ENCODE measurements at regions not wholly inside any gene's neighbourhood (a gene's known extent, or its start where the extent isn't known, plus 50 kb on each side); places are given as distances from the start of the nearest gene placed in this dataset.

GRCh38 chr10:62453274-62453673, 79.1 kb downstream of the ZNF365 start:
- Histone ChIP-seq H2AFZ (ENCODE audit: low read depth, low read length) (no peak overlapping the region), H3K4me3 (ENCODE audit: low read length) (no peak overlapping the region), H3K9me3 (ENCODE audit: low read length) (no peaks in the 10 kb centered on the region), H3K36me3 (ENCODE audit: insufficient read depth, low read length) (no peaks in the 10 kb centered on the region), H3K27me3 (ENCODE audit: insufficient read depth, low read length) (no peaks in the 10 kb centered on the region), H3K4me1 (ENCODE audit: insufficient read depth, low read length) (no peaks in the 10 kb centered on the region)

DNA sequence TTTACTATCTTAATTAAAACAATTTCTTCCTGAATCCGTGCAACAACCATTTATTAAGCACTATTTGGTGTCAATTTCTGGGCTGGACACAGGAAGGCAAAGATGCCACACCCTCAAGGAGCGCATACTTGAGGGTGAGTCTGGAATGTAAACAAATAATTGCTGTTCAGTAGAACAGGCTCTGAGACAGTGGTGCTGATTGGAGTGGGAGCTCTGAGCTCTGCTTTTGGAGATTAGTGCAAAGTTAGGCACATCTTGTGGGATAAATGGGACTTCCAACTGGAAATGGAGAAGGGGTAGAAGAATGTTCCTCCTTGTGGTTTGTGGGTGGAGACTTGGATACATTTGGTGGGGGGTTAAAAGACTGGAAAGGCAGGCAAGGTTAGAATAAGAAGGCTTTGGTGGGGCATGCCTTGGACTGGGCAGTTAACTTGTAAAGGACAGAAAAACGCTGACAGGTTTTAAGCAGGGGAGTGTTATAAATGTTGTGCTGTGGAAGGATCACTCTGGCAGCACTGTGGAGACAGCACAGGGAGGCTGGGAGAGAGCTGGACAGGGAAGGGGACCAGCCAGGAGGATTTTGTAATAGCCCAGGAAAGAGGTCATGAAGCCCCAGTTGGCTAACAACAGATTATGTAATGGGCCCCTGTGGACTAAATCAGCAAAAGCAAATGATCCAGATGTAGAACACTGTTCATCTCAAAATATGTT, 80.7 kb downstream of the ZNF365 start:
- no peaks in the 10 kb centered on the region for H3K9me3 ChIP-seq (ENCODE audit: low read length)
- no peak overlapping the region for H3K4me3 ChIP-seq (ENCODE audit: low read length)
- no peaks in the 10 kb centered on the region for H3K4me1 ChIP-seq (ENCODE audit: insufficient read depth, low read length)
- H3K27me3 ChIP-seq (ENCODE audit: insufficient read depth, low read length): no peaks in the 10 kb centered on the region
- H3K36me3 ChIP-seq (ENCODE audit: insufficient read depth, low read length): no peaks in the 10 kb centered on the region
- H2AFZ ChIP-seq (ENCODE audit: low read depth, low read length): no peak overlapping the region

DNA sequence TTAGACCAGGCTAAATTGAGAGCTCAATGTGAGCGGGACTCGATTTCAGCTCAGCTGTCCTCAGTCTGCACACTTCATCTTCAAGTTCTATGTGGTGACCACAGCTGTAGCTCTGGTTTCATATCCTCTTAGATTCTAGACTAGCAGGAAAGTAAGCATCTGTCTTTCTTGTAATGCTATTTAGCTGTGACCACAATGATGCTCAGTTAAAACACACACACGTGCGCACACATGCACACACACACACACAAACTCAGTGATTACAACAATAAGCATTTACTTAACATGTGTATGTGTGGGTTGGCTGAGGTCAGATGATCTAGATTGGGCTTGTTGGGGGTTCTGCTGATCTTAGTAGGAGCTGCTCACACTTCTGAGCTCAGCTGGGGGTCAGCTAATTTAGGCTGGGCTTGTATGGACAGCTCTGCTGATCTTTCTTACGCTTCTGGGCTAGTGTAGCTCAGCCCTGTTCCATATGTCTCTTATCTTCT, 82.5 kb downstream of the ZNF365 start:
- Histone ChIP-seq H3K9me3 (ENCODE audit: low read length) (no peaks in the 10 kb centered on the region), H3K27me3 (ENCODE audit: insufficient read depth, low read length) (no peaks in the 10 kb centered on the region), H2AFZ (ENCODE audit: low read depth, low read length) (no peak overlapping the region), H3K4me3 (ENCODE audit: low read length) (no peak overlapping the region), H3K4me1 (ENCODE audit: insufficient read depth, low read length) (no peaks in the 10 kb centered on the region), H3K36me3 (ENCODE audit: insufficient read depth, low read length) (no peaks in the 10 kb centered on the region)

DNA sequence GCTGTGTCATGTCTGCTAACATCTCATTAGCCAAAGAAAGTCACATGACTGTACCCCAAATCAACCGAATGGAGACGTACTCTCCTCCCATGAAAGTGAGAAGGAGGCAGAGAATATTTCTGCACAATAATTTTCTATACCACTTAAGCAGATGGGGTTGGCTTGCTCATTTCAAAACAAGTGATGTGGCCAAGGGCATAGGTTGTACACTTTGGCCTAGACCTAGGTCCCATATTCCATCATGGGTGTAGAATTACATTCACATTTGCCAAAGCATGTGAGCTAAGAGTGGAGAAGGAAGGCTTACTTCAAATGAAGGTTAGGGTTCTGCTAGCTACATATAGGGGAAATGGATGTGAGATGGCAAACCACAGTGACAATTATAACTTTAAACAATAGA, 83.0 kb downstream of the ZNF365 start:
- Histone ChIP-seq H2AFZ (ENCODE audit: low read depth, low read length) (no peak overlapping the region), H3K9me3 (ENCODE audit: low read length) (no peaks in the 10 kb centered on the region)

DNA sequence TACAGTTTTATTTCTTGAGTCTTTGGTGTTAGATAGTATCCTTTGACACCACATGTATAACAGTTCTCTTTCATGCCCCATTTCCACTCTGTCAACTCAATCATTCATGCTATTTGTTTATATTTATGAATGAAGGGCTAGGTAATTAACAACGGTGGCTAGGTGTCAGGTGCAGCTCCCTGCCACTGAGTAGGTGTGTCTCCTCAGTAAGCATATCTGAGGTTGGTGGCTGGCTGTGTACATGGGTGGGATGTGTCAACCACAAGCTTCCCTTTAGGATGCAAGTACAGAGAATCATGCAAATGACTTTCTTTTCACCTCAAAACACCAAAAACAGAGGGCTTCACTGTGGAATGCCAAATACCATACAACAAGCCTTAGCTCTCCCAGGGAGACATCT, 83.4 kb downstream of the ZNF365 start:
- Histone ChIP-seq H3K4me1 (ENCODE audit: insufficient read depth, low read length) (no peaks in the 10 kb centered on the region), H3K4me3 (ENCODE audit: low read length) (no peak overlapping the region), H3K9me3 (ENCODE audit: low read length) (no peaks in the 10 kb centered on the region), H3K36me3 (ENCODE audit: insufficient read depth, low read length) (no peaks in the 10 kb centered on the region), H3K27me3 (ENCODE audit: insufficient read depth, low read length) (no peaks in the 10 kb centered on the region), H2AFZ (ENCODE audit: low read depth, low read length) (no peak overlapping the region)

More for the DNA sequence above, 83.0 kb downstream of the ZNF365 start:
- Histone ChIP-seq H3K4me1 (ENCODE audit: insufficient read depth, low read length) (no peaks in the 10 kb centered on the region), H3K4me3 (ENCODE audit: low read length) (no peak overlapping the region), H3K36me3 (ENCODE audit: insufficient read depth, low read length) (no peaks in the 10 kb centered on the region), H3K27me3 (ENCODE audit: insufficient read depth, low read length) (no peaks in the 10 kb centered on the region)

- Histone ChIP-seq H3K27me3 (ENCODE audit: insufficient read depth, low read length) (no peaks in the 10 kb centered on the region), H3K4me3 (ENCODE audit: low read length) (no peak overlapping the region), H3K4me1 (ENCODE audit: insufficient read depth, low read length) (no peaks in the 10 kb centered on the region), H2AFZ (ENCODE audit: low read depth, low read length) (no peak overlapping the region), H3K36me3 (ENCODE audit: insufficient read depth, low read length) (no peaks in the 10 kb centered on the region), H3K9me3 (ENCODE audit: low read length) (no peaks in the 10 kb centered on the region)
Measured at GRCh38 chr10:62459072-62459471, 84.9 kb downstream of the ZNF365 start.

- H3K4me3 ChIP-seq (ENCODE audit: low read length): no peak overlapping the region
- H3K27me3 ChIP-seq (ENCODE audit: insufficient read depth, low read length): no peaks in the 10 kb centered on the region
- no peaks in the 10 kb centered on the region for H3K4me1 ChIP-seq (ENCODE audit: insufficient read depth, low read length)
- no peaks in the 10 kb centered on the region for H3K36me3 ChIP-seq (ENCODE audit: insufficient read depth, low read length)
- H3K9me3 ChIP-seq (ENCODE audit: low read length): no peaks in the 10 kb centered on the region
- no peak overlapping the region for H2AFZ ChIP-seq (ENCODE audit: low read depth, low read length)
Measured at GRCh38 chr10:62459500-62459899, 85.3 kb downstream of the ZNF365 start.

GRCh38 chr10:62460393-62460792, 86.2 kb downstream of the ZNF365 start:
- Histone ChIP-seq H3K9me3 (ENCODE audit: low read length) (no peaks in the 10 kb centered on the region), H3K27me3 (ENCODE audit: insufficient read depth, low read length) (no peaks in the 10 kb centered on the region), H3K36me3 (ENCODE audit: insufficient read depth, low read length) (no peaks in the 10 kb centered on the region), H3K4me3 (ENCODE audit: low read length) (no peak overlapping the region), H2AFZ (ENCODE audit: low read depth, low read length) (no peak overlapping the region), H3K4me1 (ENCODE audit: insufficient read depth, low read length) (no peaks in the 10 kb centered on the region)

DNA sequence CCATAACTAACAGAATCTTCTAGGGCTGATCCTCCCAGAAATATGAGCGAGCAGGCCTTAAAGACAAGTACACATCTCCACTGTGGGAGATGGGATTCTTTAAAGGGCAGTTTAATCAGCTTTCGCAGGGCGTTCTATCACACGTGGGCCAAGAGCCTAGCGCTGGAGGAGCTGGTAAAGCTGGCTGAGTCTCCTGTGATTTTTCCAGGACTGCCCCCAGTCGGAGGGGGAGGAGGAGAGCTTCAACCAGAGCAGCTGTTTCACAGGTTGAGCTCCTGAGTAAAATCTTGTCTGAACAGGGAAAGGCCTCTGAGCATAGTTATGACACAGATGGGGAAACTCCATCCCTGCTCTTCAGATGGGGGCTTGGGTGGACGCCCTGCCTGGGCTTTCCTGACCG, 87.0 kb downstream of the ZNF365 start:
- Histone ChIP-seq H3K36me3 (ENCODE audit: insufficient read depth, low read length) (no peaks in the 10 kb centered on the region), H3K4me1 (ENCODE audit: insufficient read depth, low read length) (no peaks in the 10 kb centered on the region)

DNA sequence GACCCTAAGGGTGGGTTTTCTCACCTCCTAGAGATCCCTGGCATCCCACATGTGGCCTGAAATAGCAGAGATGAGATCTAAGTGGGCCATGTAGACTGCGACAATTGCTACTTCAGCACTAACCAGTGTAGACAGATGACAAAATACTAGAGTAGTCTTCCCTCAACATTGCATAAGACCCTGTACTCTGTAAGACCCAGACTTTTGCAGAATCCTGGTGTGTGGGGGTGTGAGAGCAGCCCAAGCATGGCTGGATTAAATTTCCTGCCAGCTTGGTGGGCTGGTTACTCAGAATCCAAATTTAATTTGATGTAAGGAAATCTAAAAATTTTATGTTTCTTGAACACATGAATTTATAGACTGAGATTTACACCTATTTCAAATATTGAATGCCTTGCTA, 88.3 kb downstream of the ZNF365 start:
- Histone ChIP-seq H3K9me3 (ENCODE audit: low read length) (peaks cover 3% of the 10 kb centered on the region), H3K36me3 (ENCODE audit: insufficient read depth, low read length) (no peaks in the 10 kb centered on the region), H3K4me3 (ENCODE audit: low read length) (no peak overlapping the region), H3K4me1 (ENCODE audit: insufficient read depth, low read length) (no peaks in the 10 kb centered on the region), H3K27me3 (ENCODE audit: insufficient read depth, low read length) (no peaks in the 10 kb centered on the region), H2AFZ (ENCODE audit: low read depth, low read length) (no peak overlapping the region)

More for the DNA sequence above, 87.0 kb downstream of the ZNF365 start:
- Histone ChIP-seq H2AFZ (ENCODE audit: low read depth, low read length) (no peak overlapping the region), H3K4me3 (ENCODE audit: low read length) (no peak overlapping the region), H3K9me3 (ENCODE audit: low read length) (peaks cover 3% of the 10 kb centered on the region), H3K27me3 (ENCODE audit: insufficient read depth, low read length) (no peaks in the 10 kb centered on the region)

- Histone ChIP-seq H3K9me3 (ENCODE audit: low read length) (peaks cover 3% of the 10 kb centered on the region), H3K4me1 (ENCODE audit: insufficient read depth, low read length) (no peaks in the 10 kb centered on the region), H3K27me3 (ENCODE audit: insufficient read depth, low read length) (no peaks in the 10 kb centered on the region), H3K36me3 (ENCODE audit: insufficient read depth, low read length) (no peaks in the 10 kb centered on the region), H3K4me3 (ENCODE audit: low read length) (no peak overlapping the region), H2AFZ (ENCODE audit: low read depth, low read length) (no peak overlapping the region)
Measured at GRCh38 chr10:62463364-62463763, 89.2 kb downstream of the ZNF365 start.

DNA sequence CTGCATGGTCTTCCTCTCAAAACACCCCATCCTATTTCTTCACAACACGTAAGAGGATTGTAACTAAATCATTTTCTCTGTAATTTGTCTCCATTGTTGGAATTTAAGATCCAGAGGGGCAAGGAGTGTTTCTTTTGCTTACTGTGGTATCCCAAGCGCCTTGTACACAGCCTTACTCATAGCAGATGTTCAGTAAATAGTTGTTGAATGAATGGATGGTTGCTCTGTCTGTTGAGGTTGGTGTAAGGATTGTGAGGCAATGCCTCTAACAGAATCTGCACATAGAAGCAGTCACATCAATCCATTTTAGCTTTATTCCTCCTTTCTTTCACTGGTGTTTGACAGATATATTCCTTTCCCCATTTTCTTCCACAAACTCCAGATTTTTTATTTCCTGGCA, 90.1 kb downstream of the ZNF365 start:
- H3K36me3 ChIP-seq (ENCODE audit: insufficient read depth, low read length): no peaks in the 10 kb centered on the region
- H3K27me3 ChIP-seq (ENCODE audit: insufficient read depth, low read length): no peaks in the 10 kb centered on the region
- H3K9me3 ChIP-seq (ENCODE audit: low read length): peaks cover 3% of the 10 kb centered on the region
- no peak overlapping the region for H2AFZ ChIP-seq (ENCODE audit: low read depth, low read length)
- no peak overlapping the region for H3K4me3 ChIP-seq (ENCODE audit: low read length)
- H3K4me1 ChIP-seq (ENCODE audit: insufficient read depth, low read length): no peaks in the 10 kb centered on the region

DNA sequence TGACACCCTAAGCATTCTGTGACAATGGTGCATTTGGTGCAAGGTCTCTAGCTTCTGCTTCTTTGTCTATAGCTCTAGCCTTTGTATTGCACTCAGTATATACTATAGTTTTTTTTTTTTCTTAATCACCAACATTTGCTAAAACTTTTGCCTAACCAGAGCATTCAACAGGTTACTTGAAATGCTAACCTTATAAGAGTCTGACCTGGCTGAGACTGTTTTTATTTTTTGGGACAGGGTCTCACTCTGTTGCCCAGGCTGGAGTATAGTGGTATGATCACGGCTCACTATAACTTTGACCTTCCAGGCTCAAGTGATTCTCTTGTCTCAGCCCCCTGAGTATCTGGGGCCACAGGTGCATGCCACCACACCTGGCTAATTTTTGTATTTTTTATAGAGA, 92.4 kb downstream of the ZNF365 start:
- no peaks in the 10 kb centered on the region for H3K4me1 ChIP-seq (ENCODE audit: insufficient read depth, low read length)
- no peak overlapping the region for H3K4me3 ChIP-seq (ENCODE audit: low read length)
- peaks cover 3% of the 10 kb centered on the region for H3K9me3 ChIP-seq (ENCODE audit: low read length)
- no peaks in the 10 kb centered on the region for H3K27me3 ChIP-seq (ENCODE audit: insufficient read depth, low read length)
- H2AFZ ChIP-seq (ENCODE audit: low read depth, low read length): no peak overlapping the region
- H3K36me3 ChIP-seq (ENCODE audit: insufficient read depth, low read length): no peaks in the 10 kb centered on the region

- Histone ChIP-seq H3K4me3 (ENCODE audit: low read length) (no peak overlapping the region), H3K36me3 (ENCODE audit: insufficient read depth, low read length) (no peaks in the 10 kb centered on the region), H3K9me3 (ENCODE audit: low read length) (peaks cover 3% of the 10 kb centered on the region), H3K4me1 (ENCODE audit: insufficient read depth, low read length) (no peaks in the 10 kb centered on the region), H2AFZ (ENCODE audit: low read depth, low read length) (no peak overlapping the region), H3K27me3 (ENCODE audit: insufficient read depth, low read length) (no peaks in the 10 kb centered on the region)
Measured at GRCh38 chr10:62467527-62467926, 93.4 kb downstream of the ZNF365 start.

Data from neuron (in vitro differentiated cells).